ENCODE measurements at regions not wholly inside any gene's neighbourhood (a gene's known extent, or its start where the extent isn't known, plus 50 kb on each side); places are given as distances from the start of the nearest gene placed in this dataset.
A peak's percentile ranks its signal among the peaks of the same experiment; 100 is the strongest.

DNA sequence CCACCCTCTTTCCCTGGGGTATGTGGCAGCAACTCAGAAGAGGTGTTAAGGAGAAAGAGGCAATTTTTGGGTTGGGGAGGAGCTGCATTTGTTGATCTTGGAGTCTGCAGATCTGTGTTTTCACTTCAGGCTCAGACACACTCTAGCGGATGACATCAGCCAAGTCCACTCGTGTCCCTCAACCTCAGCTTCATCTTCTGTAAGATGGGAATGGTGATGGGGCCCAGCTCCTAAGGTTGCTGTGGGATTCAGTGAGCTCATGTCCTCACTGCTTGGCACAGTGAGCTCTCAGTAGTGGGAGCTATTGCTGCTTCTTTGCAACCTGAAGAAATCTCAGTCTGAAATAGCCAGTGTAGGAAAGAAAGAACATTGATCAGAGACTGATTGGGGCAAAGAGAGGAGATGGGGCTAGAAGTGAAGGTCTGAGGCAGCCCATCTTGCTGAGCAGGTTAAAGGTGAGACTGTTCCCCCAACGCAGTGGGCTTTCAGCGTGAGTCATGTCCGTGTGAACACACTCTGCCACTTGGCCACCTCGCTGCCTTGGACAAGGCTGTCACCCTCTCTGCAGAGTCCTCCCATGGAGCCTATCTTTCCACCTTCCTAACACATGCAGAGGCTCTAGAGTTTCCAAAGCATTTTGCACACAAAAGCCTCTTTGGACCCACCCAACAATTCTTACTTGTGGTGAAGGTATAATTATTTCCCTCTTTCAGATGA is 56.0 kb upstream of the CITED4 start:
- BruUV-seq (replicated peaks) = no TSS peak
- intact Hi-C loops (cut with micrococcal nuclease; ENCODE audit: unreplicated experiment) (no loop called here), in situ Hi-C loops (cut with HindIII; ENCODE audit: low pct_unique_long_range_greater_than_20kb, low sequenced_read_pairs) (no loop called here)
- no peak overlapping the region for H3K4me3 ChIP-seq (ENCODE audit: low read depth in 2 of 2, low read length in 2 of 2)
- peak overlapping the region; percentile 89 for H3K27ac ChIP-seq (ENCODE audit: low read length)
- DNase-seq (ENCODE audit: low read depth, low spot score) = no peak
- H3K9me3 ChIP-seq (ENCODE audit: control insufficient read depth, insufficient read depth, low read depth, low read length) = no peaks in the 10 kb centered on the region
- ChIA-PET POLR2A (interaction anchor here (0.6 to 1.3 kb wide), 2 partner anchors 30 to 31 kb away, joined by 3 to 4 read pairs; no protein-coding TSS in a partner anchor), CTCF (interaction anchor here (0.5 kb wide), 1 partner anchor 53 kb away, joined by 3 read pairs; no protein-coding TSS in a partner anchor)
- no peak for ATAC-seq
- no peaks in the 10 kb centered on the region for H3K36me3 ChIP-seq (ENCODE audit: control insufficient read depth, insufficient read depth, low read length)
- TF ChIP-seq, protein P1, sequence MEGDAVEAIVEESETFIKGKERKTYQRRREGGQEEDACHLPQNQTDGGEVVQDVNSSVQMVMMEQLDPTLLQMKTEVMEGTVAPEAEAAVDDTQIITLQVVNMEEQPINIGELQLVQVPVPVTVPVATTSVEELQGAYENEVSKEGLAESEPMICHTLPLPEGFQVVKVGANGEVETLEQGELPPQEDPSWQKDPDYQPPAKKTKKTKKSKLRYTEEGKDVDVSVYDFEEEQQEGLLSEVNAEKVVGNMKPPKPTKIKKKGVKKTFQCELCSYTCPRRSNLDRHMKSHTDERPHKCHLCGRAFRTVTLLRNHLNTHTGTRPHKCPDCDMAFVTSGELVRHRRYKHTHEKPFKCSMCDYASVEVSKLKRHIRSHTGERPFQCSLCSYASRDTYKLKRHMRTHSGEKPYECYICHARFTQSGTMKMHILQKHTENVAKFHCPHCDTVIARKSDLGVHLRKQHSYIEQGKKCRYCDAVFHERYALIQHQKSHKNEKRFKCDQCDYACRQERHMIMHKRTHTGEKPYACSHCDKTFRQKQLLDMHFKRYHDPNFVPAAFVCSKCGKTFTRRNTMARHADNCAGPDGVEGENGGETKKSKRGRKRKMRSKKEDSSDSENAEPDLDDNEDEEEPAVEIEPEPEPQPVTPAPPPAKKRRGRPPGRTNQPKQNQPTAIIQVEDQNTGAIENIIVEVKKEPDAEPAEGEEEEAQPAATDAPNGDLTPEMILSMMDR (IDR thresholded peaks at IDR 0.05) = no peak
- no peak for TF ChIP-seq POLR2AphosphoS5 (IDR thresholded peaks at IDR 0.05; ENCODE audit: low read depth, low read length)
- no peak for TF ChIP-seq TCF7L2 (IDR thresholded peaks at IDR 0.05; ENCODE audit: low read depth, low read length)
- TF ChIP-seq, protein P2, sequence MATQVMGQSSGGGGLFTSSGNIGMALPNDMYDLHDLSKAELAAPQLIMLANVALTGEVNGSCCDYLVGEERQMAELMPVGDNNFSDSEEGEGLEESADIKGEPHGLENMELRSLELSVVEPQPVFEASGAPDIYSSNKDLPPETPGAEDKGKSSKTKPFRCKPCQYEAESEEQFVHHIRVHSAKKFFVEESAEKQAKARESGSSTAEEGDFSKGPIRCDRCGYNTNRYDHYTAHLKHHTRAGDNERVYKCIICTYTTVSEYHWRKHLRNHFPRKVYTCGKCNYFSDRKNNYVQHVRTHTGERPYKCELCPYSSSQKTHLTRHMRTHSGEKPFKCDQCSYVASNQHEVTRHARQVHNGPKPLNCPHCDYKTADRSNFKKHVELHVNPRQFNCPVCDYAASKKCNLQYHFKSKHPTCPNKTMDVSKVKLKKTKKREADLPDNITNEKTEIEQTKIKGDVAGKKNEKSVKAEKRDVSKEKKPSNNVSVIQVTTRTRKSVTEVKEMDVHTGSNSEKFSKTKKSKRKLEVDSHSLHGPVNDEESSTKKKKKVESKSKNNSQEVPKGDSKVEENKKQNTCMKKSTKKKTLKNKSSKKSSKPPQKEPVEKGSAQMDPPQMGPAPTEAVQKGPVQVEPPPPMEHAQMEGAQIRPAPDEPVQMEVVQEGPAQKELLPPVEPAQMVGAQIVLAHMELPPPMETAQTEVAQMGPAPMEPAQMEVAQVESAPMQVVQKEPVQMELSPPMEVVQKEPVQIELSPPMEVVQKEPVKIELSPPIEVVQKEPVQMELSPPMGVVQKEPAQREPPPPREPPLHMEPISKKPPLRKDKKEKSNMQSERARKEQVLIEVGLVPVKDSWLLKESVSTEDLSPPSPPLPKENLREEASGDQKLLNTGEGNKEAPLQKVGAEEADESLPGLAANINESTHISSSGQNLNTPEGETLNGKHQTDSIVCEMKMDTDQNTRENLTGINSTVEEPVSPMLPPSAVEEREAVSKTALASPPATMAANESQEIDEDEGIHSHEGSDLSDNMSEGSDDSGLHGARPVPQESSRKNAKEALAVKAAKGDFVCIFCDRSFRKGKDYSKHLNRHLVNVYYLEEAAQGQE (IDR thresholded peaks at IDR 0.05; ENCODE audit: insufficient read depth in 1 of 2, low read depth in 2 of 2, low read length in 1 of 2) = no peak
- TF ChIP-seq SIN3A (IDR thresholded peaks at IDR 0.05; ENCODE audit: borderline replicate concordance, insufficient read depth, low read depth, low read length) = no peak
- H3K27me3 ChIP-seq (ENCODE audit: control insufficient read depth, insufficient read depth, low read length) = no peaks in the 10 kb centered on the region
- H3K4me1 ChIP-seq (ENCODE audit: control insufficient read depth, insufficient read depth, low read length) = peaks cover 42% of the 10 kb centered on the region

DNA sequence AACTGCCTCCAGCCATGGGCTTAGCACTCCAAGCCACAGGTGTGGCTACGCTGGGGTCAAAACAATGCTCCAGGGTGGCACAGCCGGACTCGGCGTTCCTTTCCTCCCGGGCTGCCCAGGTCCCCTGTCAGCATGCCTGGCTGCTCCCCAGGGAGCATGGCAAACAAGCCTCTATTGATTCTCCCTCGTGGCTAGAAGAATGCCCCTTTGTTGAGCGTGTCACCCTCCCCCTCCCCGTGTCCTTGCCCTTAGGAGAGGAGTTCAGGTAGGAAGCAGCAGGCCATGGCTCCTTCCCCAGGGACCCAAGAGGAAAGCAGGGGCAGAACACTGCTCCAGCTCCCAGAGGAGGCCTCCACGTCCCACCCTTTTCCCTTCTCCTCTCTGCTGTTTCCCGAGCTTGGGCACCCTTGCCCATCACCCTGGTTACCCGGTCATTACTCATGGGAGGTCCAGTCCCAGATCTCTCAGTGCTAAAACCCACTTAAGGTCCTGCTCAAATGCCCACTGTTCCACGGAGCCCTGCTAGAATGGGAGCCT is 57.4 kb upstream of the CITED4 start:
- ATAC-seq (peak; percentile 90), DNase-seq (ENCODE audit: low read depth, low spot score) (no peak)
- in situ Hi-C loops (cut with HindIII; ENCODE audit: low pct_unique_long_range_greater_than_20kb, low sequenced_read_pairs) = no loop called here
- BruUV-seq (replicated peaks) = no TSS peak
- Histone ChIP-seq H3K36me3 (ENCODE audit: control insufficient read depth, insufficient read depth, low read length) (no peaks in the 10 kb centered on the region), H3K9me3 (ENCODE audit: control insufficient read depth, insufficient read depth, low read depth, low read length) (no peaks in the 10 kb centered on the region), H3K27me3 (ENCODE audit: control insufficient read depth, insufficient read depth, low read length) (no peaks in the 10 kb centered on the region), H3K4me1 (ENCODE audit: control insufficient read depth, insufficient read depth, low read length) (peaks cover 48% of the 10 kb centered on the region), H3K4me3 (ENCODE audit: low read depth in 2 of 2, low read length in 2 of 2) (no peak overlapping the region), H3K27ac (ENCODE audit: low read length) (peak overlapping the region; percentile 89)
- ChIA-PET POLR2A (no interaction called here), CTCF (no interaction called here)
- intact Hi-C loops (cut with micrococcal nuclease; ENCODE audit: unreplicated experiment) = no loop called here
- TF ChIP-seq SIN3A (IDR thresholded peaks at IDR 0.05; ENCODE audit: borderline replicate concordance, insufficient read depth, low read depth, low read length) (no peak), POLR2AphosphoS5 (IDR thresholded peaks at IDR 0.05; ENCODE audit: low read depth, low read length) (peak; percentile 47; the same call in 1 of the 2 replicates), TCF7L2 (IDR thresholded peaks at IDR 0.05; ENCODE audit: low read depth, low read length) (peak; percentile 58; the same call in 1 of the 2 replicates)
- TF ChIP-seq, protein P1 (IDR thresholded peaks at IDR 0.05) = no peak
- TF ChIP-seq, protein P2 (IDR thresholded peaks at IDR 0.05; ENCODE audit: insufficient read depth in 1 of 2, low read depth in 2 of 2, low read length in 1 of 2) = 0 out of 4 replicates have a peak, but pooled peaks of 1 of the 2 experiments have one; percentile 33

Data from Panc1 (cell line).